ENCODE measurements at regions not wholly inside any gene's neighbourhood (a gene's known extent, or its start where the extent isn't known, plus 50 kb on each side); places are given as distances from the start of the nearest gene placed in this dataset.

DNA sequence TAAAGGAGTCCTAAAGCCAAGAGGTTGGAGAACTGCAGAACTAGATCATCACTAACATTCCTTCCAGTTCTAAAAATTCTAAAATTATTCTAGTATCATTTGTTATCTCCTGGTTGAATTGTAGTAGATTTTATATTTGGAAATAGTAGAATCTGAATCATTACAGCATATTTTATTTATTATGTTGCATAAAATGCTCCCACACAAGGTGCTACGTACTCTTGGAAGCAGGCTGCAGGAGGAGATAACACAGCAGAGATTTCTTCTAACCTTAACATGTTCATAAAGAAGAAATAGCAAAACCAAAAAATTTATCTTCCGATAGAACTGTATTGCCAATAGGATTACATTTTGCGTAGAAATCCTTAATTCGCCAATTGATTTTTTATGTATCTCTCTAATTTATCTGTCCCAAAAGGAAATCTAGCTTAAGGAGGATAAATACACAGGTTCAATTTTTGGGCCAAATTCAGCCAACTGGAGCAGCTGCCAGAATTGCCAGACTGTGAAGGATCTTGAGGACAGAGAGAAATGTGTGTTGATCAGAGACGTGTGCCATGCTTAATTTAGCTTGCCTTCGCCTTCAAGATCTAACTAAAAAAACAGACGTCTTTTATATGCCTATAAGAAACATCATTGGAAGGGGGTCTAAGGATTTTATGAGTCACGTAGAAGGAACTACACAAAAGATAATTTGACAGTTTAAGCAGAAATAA lies 134.4 kb upstream of the MITF start:
- Histone ChIP-seq H3K4me3 (ENCODE audit: low read length) (no peak overlapping the region), H3K79me2 (replicated peaks; ENCODE audit: insufficient read depth, low read length) (no peaks in the 10 kb centered on the region), H3K27me3 (ENCODE audit: insufficient read depth, low read depth, low read length) (peaks cover 17% of the 10 kb centered on the region), H3K9me3 (ENCODE audit: low read length) (no peaks in the 10 kb centered on the region), H3K27ac (ENCODE audit: low read length) (no peak overlapping the region), H3F3A (ENCODE audit: insufficient read depth, low read length, poor library complexity, severe bottlenecking) (no peaks in the 10 kb centered on the region), H3K9ac (ENCODE audit: low read length) (no peak overlapping the region), H3K9me2 (ENCODE audit: insufficient read depth, low read length) (no peaks in the 10 kb centered on the region), H4K20me1 (ENCODE audit: insufficient read depth) (no peaks in the 10 kb centered on the region), H3K36me3 (ENCODE audit: insufficient read depth, low read length) (no peaks in the 10 kb centered on the region), H3K4me2 (ENCODE audit: low read length) (no peak overlapping the region), H2AFZ (ENCODE audit: low read depth, low read length) (no peak overlapping the region)
- TF ChIP-seq POLR2AphosphoS5 (IDR thresholded peaks at IDR 0.05) (no peak), RAD21 (conservative IDR thresholded peaks at IDR 0.05) (no peak), TAF1 (IDR thresholded peaks at IDR 0.05; ENCODE audit: low read depth) (no peak), MXI1 (conservative IDR thresholded peaks at IDR 0.05; ENCODE audit: poor library complexity, severe bottlenecking) (no peak), EP300 (conservative IDR thresholded peaks at IDR 0.05; ENCODE audit: poor library complexity, severe bottlenecking) (no peak), EZH2 (IDR thresholded peaks at IDR 0.05; ENCODE audit: borderline replicate concordance, insufficient read depth, low read length, poor library complexity, severe bottlenecking) (no peak)
- TF ChIP-seq, protein P1, sequence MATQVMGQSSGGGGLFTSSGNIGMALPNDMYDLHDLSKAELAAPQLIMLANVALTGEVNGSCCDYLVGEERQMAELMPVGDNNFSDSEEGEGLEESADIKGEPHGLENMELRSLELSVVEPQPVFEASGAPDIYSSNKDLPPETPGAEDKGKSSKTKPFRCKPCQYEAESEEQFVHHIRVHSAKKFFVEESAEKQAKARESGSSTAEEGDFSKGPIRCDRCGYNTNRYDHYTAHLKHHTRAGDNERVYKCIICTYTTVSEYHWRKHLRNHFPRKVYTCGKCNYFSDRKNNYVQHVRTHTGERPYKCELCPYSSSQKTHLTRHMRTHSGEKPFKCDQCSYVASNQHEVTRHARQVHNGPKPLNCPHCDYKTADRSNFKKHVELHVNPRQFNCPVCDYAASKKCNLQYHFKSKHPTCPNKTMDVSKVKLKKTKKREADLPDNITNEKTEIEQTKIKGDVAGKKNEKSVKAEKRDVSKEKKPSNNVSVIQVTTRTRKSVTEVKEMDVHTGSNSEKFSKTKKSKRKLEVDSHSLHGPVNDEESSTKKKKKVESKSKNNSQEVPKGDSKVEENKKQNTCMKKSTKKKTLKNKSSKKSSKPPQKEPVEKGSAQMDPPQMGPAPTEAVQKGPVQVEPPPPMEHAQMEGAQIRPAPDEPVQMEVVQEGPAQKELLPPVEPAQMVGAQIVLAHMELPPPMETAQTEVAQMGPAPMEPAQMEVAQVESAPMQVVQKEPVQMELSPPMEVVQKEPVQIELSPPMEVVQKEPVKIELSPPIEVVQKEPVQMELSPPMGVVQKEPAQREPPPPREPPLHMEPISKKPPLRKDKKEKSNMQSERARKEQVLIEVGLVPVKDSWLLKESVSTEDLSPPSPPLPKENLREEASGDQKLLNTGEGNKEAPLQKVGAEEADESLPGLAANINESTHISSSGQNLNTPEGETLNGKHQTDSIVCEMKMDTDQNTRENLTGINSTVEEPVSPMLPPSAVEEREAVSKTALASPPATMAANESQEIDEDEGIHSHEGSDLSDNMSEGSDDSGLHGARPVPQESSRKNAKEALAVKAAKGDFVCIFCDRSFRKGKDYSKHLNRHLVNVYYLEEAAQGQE (IDR thresholded peaks at IDR 0.05; ENCODE audit: borderline replicate concordance), result no peak

DNA sequence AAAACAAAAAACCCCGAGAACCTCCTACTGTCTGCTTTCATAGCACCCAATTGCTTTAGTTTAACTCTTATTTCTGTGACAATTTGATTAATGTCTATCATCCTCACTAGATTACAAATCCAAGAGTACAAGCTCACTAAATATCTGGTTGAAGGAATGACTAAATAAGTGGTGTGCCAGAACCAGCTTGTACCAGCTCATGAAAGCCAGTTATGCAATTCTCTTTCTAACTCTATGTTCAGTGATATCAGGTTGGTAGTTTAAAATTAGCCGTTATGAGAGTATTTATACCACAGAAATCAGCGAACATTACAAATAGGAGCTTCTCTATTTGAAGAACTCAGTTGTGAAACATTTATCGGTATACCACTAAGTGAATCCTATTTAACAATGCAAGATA lies 137.2 kb upstream of the MITF start:
- H3K27ac ChIP-seq (ENCODE audit: low read length), result no peak overlapping the region

More for the DNA sequence above, 137.2 kb upstream of the MITF start:
- no peaks in the 10 kb centered on the region for H4K20me1 ChIP-seq (ENCODE audit: insufficient read depth)
- H3K9me2 ChIP-seq (ENCODE audit: insufficient read depth, low read length), result no peaks in the 10 kb centered on the region
- no peaks in the 10 kb centered on the region for H3K79me2 ChIP-seq (replicated peaks; ENCODE audit: insufficient read depth, low read length)
- TF ChIP-seq, protein P1 (IDR thresholded peaks at IDR 0.05; ENCODE audit: borderline replicate concordance), result no peak
- TF ChIP-seq MXI1 (conservative IDR thresholded peaks at IDR 0.05; ENCODE audit: poor library complexity, severe bottlenecking), result no peak
- no peak for TF ChIP-seq RAD21 (conservative IDR thresholded peaks at IDR 0.05)
- TF ChIP-seq TAF1 (IDR thresholded peaks at IDR 0.05; ENCODE audit: low read depth), result no peak
- H3K9ac ChIP-seq (ENCODE audit: low read length), result no peak overlapping the region
- H3K36me3 ChIP-seq (ENCODE audit: insufficient read depth, low read length), result no peaks in the 10 kb centered on the region
- no peaks in the 10 kb centered on the region for H3F3A ChIP-seq (ENCODE audit: insufficient read depth, low read length, poor library complexity, severe bottlenecking)
- H3K4me2 ChIP-seq (ENCODE audit: low read length), result no peak overlapping the region
- no peak overlapping the region for H3K4me3 ChIP-seq (ENCODE audit: low read length)
- H2AFZ ChIP-seq (ENCODE audit: low read depth, low read length), result no peak overlapping the region
- H3K27me3 ChIP-seq (ENCODE audit: insufficient read depth, low read depth, low read length), result peaks cover 17% of the 10 kb centered on the region
- no peaks in the 10 kb centered on the region for H3K9me3 ChIP-seq (ENCODE audit: low read length)

All from neural cell (in vitro differentiated cells).